ENCODE measurements at regions not wholly inside any gene's neighbourhood (a gene's known extent, or its start where the extent isn't known, plus 50 kb on each side); places are given as distances from the start of the nearest gene placed in this dataset.

DNA sequence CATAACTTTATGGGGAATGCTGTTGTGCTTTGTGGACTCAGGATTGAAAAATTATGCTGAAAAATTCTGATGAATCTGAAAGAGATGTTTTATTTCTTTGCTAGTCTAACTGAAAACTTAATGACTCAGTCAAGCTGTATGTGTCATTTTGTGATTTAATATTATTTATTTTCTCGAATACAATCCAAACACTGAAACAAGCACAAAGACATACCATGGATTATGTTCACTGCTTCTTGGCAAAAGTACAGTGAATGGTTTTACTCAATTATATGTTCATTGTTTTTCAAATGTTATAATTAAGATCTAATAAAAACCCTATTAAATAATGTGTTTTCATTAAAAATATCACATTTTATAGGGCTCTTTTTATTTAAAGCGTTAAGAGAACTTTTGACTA, 330.6 kb upstream of the EPHA7 start:
- peak; percentile 7 for DNase-seq (ENCODE audit: low read depth)
- TF ChIP-seq, protein P1, sequence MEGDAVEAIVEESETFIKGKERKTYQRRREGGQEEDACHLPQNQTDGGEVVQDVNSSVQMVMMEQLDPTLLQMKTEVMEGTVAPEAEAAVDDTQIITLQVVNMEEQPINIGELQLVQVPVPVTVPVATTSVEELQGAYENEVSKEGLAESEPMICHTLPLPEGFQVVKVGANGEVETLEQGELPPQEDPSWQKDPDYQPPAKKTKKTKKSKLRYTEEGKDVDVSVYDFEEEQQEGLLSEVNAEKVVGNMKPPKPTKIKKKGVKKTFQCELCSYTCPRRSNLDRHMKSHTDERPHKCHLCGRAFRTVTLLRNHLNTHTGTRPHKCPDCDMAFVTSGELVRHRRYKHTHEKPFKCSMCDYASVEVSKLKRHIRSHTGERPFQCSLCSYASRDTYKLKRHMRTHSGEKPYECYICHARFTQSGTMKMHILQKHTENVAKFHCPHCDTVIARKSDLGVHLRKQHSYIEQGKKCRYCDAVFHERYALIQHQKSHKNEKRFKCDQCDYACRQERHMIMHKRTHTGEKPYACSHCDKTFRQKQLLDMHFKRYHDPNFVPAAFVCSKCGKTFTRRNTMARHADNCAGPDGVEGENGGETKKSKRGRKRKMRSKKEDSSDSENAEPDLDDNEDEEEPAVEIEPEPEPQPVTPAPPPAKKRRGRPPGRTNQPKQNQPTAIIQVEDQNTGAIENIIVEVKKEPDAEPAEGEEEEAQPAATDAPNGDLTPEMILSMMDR (conservative IDR thresholded peaks at IDR 0.05; ENCODE audit: control insufficient read depth, insufficient read depth, low read depth, low read length), result no peak

DNA sequence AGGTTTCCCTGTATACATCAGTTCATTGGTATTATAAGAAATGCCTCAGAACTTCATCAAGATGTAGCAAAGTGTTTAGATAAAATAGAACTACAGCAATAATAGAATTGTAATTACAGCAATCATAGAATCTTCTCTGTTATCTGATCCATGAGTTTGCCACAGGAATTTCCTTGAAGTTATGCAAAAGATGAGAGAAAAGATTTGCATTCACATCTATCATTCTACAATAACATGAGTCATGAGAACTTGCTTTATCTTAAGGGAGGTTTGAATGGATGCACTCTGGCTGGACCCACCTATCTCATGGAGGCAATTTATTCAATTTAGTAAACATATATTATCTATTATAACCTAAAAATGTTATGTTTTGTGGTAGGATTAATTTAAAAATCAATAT, 329.8 kb upstream of the EPHA7 start:
- TF ChIP-seq, protein P1 (conservative IDR thresholded peaks at IDR 0.05; ENCODE audit: control insufficient read depth, insufficient read depth, low read depth, low read length), result no peak
- no peak overlapping the region for H3K4me3 ChIP-seq (ENCODE audit: control insufficient read depth, low read depth, low read length)
- DNase-seq (ENCODE audit: low read depth), result peak; percentile 11

More for the DNA sequence above, 330.6 kb upstream of the EPHA7 start:
- H3K4me3 ChIP-seq (ENCODE audit: control insufficient read depth, low read depth, low read length), result no peak overlapping the region

DNA sequence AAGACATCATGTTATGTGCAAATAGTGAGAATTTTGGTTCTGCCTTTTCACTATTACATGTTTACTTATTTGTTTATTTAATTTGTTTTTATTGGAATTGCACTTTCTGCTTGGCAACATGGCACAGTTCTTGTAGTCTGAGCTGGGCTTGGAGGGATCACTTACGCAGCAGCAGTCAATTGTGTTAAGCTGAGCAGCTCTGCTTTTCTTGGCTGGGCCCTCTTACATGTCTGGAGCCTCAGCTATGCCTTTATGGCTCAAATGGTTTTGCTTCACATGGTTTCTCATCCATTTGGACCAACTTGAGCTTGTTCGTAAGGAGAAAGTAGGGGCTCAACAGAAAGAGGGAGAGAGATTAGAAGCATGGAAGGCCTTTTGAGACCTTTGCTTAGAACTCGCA, 327.5 kb upstream of the EPHA7 start:
- TF ChIP-seq, protein P1 (conservative IDR thresholded peaks at IDR 0.05; ENCODE audit: control insufficient read depth, insufficient read depth, low read depth, low read length), result no peak
- no peak overlapping the region for H3K4me3 ChIP-seq (ENCODE audit: control insufficient read depth, low read depth, low read length)
- DNase-seq (ENCODE audit: low read depth), result no peak

DNA sequence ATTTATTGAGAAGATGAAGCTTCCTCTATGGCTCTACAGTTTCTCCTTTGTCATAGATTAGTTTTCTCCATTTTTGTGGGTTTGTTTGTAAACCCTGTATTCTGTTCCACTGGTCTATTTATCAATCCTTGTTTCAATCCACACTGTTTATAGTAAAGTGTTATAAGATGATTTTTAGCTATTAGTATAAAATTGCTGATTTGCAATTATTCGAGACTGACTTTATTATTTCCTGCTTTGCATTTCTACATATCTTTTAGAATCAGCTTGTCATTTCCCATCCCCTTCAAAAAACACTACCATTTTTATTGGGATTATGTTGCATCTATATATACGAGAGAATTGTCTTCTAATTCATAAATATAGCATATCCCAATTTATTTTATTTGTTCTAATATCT, 325.9 kb upstream of the EPHA7 start:
- no peak for DNase-seq (ENCODE audit: low read depth)
- H3K4me3 ChIP-seq (ENCODE audit: control insufficient read depth, low read depth, low read length), result no peak overlapping the region
- TF ChIP-seq, protein P1 (conservative IDR thresholded peaks at IDR 0.05; ENCODE audit: control insufficient read depth, insufficient read depth, low read depth, low read length), result no peak

DNA sequence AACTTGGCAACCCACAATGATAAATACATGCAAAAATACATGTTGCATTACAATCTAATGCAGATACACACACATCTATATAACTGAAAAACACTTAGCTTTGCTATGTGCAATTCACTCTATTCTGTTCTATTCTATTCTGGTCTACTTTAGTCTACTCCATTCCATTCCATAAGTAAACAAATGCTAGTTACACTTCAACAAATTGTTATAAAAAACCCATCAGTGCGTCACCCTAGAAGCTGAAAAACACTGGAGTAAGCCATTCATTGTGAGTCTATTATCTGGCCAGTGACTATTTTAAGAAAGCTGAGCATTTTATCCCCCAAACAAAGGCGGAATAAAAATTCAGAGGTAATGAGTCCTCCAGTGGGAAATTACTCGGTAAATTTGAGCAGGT, 315.7 kb upstream of the EPHA7 start:
- TF ChIP-seq, protein P1 (conservative IDR thresholded peaks at IDR 0.05; ENCODE audit: control insufficient read depth, insufficient read depth, low read depth, low read length), result no peak
- H3K4me3 ChIP-seq (ENCODE audit: control insufficient read depth, low read depth, low read length), result no peak overlapping the region
- DNase-seq (ENCODE audit: low read depth), result no peak

DNA sequence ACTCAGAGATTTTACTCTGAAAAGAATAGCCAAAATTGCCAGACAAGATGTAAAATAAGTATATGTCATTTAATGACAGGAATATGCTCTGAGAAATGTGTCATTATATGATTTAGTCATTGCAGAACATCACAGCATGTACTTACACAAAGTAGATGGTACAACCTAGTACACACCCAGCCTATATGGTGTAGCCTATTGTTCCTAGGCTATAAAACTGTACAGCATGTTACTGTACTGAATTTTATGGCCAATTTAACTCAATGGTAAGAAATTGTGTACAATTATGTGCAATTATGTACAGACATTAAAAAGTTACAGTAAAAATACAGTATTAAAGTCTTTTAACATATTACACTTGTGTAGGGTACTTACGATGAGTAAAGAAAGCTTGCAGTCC, 311.9 kb upstream of the EPHA7 start:
- DNase-seq (ENCODE audit: low read depth), result no peak
- H3K4me3 ChIP-seq (ENCODE audit: control insufficient read depth, low read depth, low read length), result no peak overlapping the region
- TF ChIP-seq, protein P1 (conservative IDR thresholded peaks at IDR 0.05; ENCODE audit: control insufficient read depth, insufficient read depth, low read depth, low read length), result no peak

DNA sequence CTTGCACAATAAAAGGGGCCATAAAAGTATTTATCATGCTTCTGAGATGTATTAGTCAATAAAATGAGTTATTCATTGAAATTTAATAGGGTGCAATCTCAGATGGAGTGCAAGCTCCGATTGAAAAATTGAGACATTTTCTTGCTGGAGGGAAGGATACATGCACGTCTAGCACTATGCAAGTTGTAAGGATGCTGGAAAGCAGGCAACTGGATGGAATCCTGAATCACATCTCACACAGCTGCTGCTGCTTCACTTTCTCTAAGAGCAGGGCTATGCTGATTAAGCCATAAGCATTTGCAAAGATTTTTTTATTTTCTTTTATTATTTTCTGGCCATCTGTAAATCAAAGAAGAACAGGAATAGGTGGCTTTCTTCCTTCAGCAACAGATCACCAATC, 308.8 kb upstream of the EPHA7 start:
- no peak overlapping the region for H3K4me3 ChIP-seq (ENCODE audit: control insufficient read depth, low read depth, low read length)
- TF ChIP-seq, protein P1 (conservative IDR thresholded peaks at IDR 0.05; ENCODE audit: control insufficient read depth, insufficient read depth, low read depth, low read length), result no peak

More for the DNA sequence above, 308.8 kb upstream of the EPHA7 start:
- DNase-seq (ENCODE audit: low read depth), result no peak

Measured in fibroblast of mammary gland (primary cell).